A673 (cell line): ENCODE measurements at regions not wholly inside any gene's neighbourhood (a gene's known extent, or its start where the extent isn't known, plus 50 kb on each side); places are given as distances from the start of the nearest gene placed in this dataset.

Experiments used
- CTCF ChIP-seq: fragments of 300-800, 200-600 bp; sonication (generic); conservative IDR thresholded peaks from 2 replicates; pipeline ENCODE4 v1.5.1; 2017; ENCODE audit warnings: low read depth, mild to moderate bottlenecking, antibody characterized with exemption, low read length, moderate library complexity, mixed read lengths
- EZH2 ChIP-seq: fragments of 200-600 bp; sonication (generic); IDR thresholded peaks from 2 replicates; pipeline ENCODE4 v1.6.1; 2017; ENCODE audit warnings: borderline replicate concordance, low read depth, mild to moderate bottlenecking, mixed read lengths, antibody characterized with exemption, low read length; ENCODE audit not compliant: poor library complexity, severe bottlenecking

GRCh38 chr6:15936503-15936902 is 192.4 kb upstream of the MYLIP start:
- TF ChIP-seq CTCF (no peak), EZH2 (no peak)
